Colonic mucosa (tissue), 4 donors: ENCODE measurements at regions not wholly inside any gene's neighbourhood (a gene's known extent, or its start where the extent isn't known, plus 50 kb on each side); places are given as distances from the start of the nearest gene placed in this dataset.

Source experiments
- DNase-seq: peaks from one replicate; pipeline ENCODE4 v3.0.0-alpha.2; 2020
- H3K27ac ChIP-seq: fragments of 200-600 bp; one replicate; pipeline ENCODE4 v1.8.0; 2021
- H3K27me3 ChIP-seq: fragments of 200-600 bp; one replicate; pipeline ENCODE4 v1.8.0; 2021
- H3K36me3 ChIP-seq: fragments of 200-600 bp; one replicate; pipeline ENCODE4 v1.8.0; 2021
- H3K4me1 ChIP-seq: fragments of 200-600 bp; one replicate; pipeline ENCODE4 v1.8.0; 2021; ENCODE audit warnings: mild to moderate bottlenecking
- H3K4me3 ChIP-seq: fragments of 200-600 bp; one replicate; pipeline ENCODE4 v1.8.0; 2021
- H3K9ac ChIP-seq, 2 donors: one replicate each; pipeline ENCODE4 v1.7.0; 2013; ENCODE audit warnings: control low read depth in 2 of 2, low read depth in 2 of 2, low read length in 2 of 2
- H3K9me3 ChIP-seq: fragments of 200-600 bp; one replicate; pipeline ENCODE4 v1.8.0; 2021
- CTCF ChIP-seq: fragments of 200-600 bp; IDR thresholded peaks from one replicate; pipeline ENCODE4 v1.8.0; 2022; ENCODE audit warnings: antibody characterized with exemption, mild to moderate bottlenecking
- intact Hi-C: fragments of 100-400 bp; cut with DNase I; formaldehyde crosslinking; loops from one replicate; pipeline ENCODE4 v1.14.1; 2022
- donor health status: healthy.
- donor health status: DM: no; HTN: no; CAD: no.
- donor health status: DM: no; HTN: no; CAD: no.

GRCh38 chr7:26034391-26034790 lies 117.6 kb upstream of the NFE2L3 start:
- no peak overlapping the region for H3K4me3 ChIP-seq
- H3K9me3 ChIP-seq: no peaks in the 10 kb centered on the region
- intact Hi-C loops: no loop called here
- H3K36me3 ChIP-seq: no peaks in the 10 kb centered on the region
- no peak for TF ChIP-seq CTCF
- no peaks in the 10 kb centered on the region for H3K4me1 ChIP-seq
- DNase-seq: no peak
- no peaks in the 10 kb centered on the region for H3K27me3 ChIP-seq
- no peak overlapping the region for H3K27ac ChIP-seq
- no peak overlapping the region for H3K9ac ChIP-seq

- intact Hi-C loops: no loop called here
- Histone ChIP-seq H3K27ac (no peak overlapping the region), H3K9me3 (no peaks in the 10 kb centered on the region), H3K27me3 (no peaks in the 10 kb centered on the region), H3K9ac (no peak overlapping the region), H3K4me3 (no peak overlapping the region), H3K36me3 (no peaks in the 10 kb centered on the region), H3K4me1 (no peaks in the 10 kb centered on the region)
- TF ChIP-seq CTCF: no peak
- no peak for DNase-seq
Measured at GRCh38 chr7:26035552-26035951, 116.4 kb upstream of the NFE2L3 start.

- H3K4me1 ChIP-seq: no peaks in the 10 kb centered on the region
- H3K27me3 ChIP-seq: no peaks in the 10 kb centered on the region
- intact Hi-C loops: no loop called here
- H3K4me3 ChIP-seq: no peak overlapping the region
- no peak for DNase-seq
- H3K9ac ChIP-seq: no peak overlapping the region
- no peaks in the 10 kb centered on the region for H3K36me3 ChIP-seq
- no peaks in the 10 kb centered on the region for H3K9me3 ChIP-seq
- no peak for TF ChIP-seq CTCF
- H3K27ac ChIP-seq: no peak overlapping the region
Measured at GRCh38 chr7:26036092-26036491, 115.9 kb upstream of the NFE2L3 start.

- H3K9ac ChIP-seq: no peak overlapping the region
- H3K4me3 ChIP-seq: no peak overlapping the region
- no peaks in the 10 kb centered on the region for H3K4me1 ChIP-seq
- H3K27me3 ChIP-seq: no peaks in the 10 kb centered on the region
- H3K36me3 ChIP-seq: no peaks in the 10 kb centered on the region
- DNase-seq: no peak
- no peak for TF ChIP-seq CTCF
- no peak overlapping the region for H3K27ac ChIP-seq
- intact Hi-C loops: no loop called here
- H3K9me3 ChIP-seq: no peaks in the 10 kb centered on the region
Measured at GRCh38 chr7:26038201-26038990, 113.6 kb upstream of the NFE2L3 start.

GRCh38 chr7:26040085-26040484 lies 111.9 kb upstream of the NFE2L3 start:
- DNase-seq: no peak
- Histone ChIP-seq H3K4me1 (no peaks in the 10 kb centered on the region), H3K9me3 (no peaks in the 10 kb centered on the region), H3K9ac (no peak overlapping the region), H3K36me3 (no peaks in the 10 kb centered on the region), H3K27me3 (no peaks in the 10 kb centered on the region), H3K4me3 (no peak overlapping the region), H3K27ac (no peak overlapping the region)
- no peak for TF ChIP-seq CTCF
- intact Hi-C loops: no loop called here
